Neural progenitor cell (in vitro differentiated cells): ENCODE measurements at regions not wholly inside any gene's neighbourhood (a gene's known extent, or its start where the extent isn't known, plus 50 kb on each side); places are given as distances from the start of the nearest gene placed in this dataset.

Experiments
- DNase-seq: peaks from one replicate; pipeline ENCODE4 v3.0.0-alpha.2; 2016; ENCODE audit warnings: low spot score
- H2AFZ ChIP-seq: fragments of 200-600 bp; sonication (generic); replicated peaks from 2 replicates; pipeline ENCODE4 v1.6.1; 2016; ENCODE audit warnings: antibody characterized with exemption
- H3F3A ChIP-seq: fragments of 200-600 bp; sonication (generic); 2 replicates; pipeline ENCODE4 v1.6.1; 2016; ENCODE audit warnings: antibody characterized with exemption, low read depth
- H3K27ac ChIP-seq: fragments of 200-600 bp; sonication (generic); 2 replicates; pipeline ENCODE4 v1.5.1; 2016; ENCODE audit warnings: mild to moderate bottlenecking
- H3K27me3 ChIP-seq: fragments of 200-600 bp; sonication (generic); 2 replicates; pipeline ENCODE4 v1.6.1; 2016; ENCODE audit warnings: mild to moderate bottlenecking, moderate library complexity
- H3K36me3 ChIP-seq: fragments of 200-600 bp; sonication (generic); 2 replicates; pipeline ENCODE4 v1.5.1; 2016
- H3K4me1 ChIP-seq: fragments of 200-600 bp; sonication (generic); 2 replicates; pipeline ENCODE4 v1.6.1; 2016; ENCODE audit warnings: mixed run types
- H3K4me2 ChIP-seq: fragments of 200-600 bp; sonication (generic); 2 replicates; pipeline ENCODE4 v1.6.1; 2016
- H3K4me3 ChIP-seq: fragments of 200-600 bp; sonication (generic); 2 replicates; pipeline ENCODE4 v1.5.1; 2016
- H3K79me2 ChIP-seq: fragments of 200-600 bp; sonication (generic); 2 replicates; pipeline ENCODE4 v1.6.1; 2016; ENCODE audit warnings: low read depth
- H3K9ac ChIP-seq: fragments of 200-600 bp; sonication (generic); 2 replicates; pipeline ENCODE4 v1.6.1; 2016
- H3K9me3 ChIP-seq: fragments of 200-600 bp; sonication (generic); 2 replicates; pipeline ENCODE4 v1.5.1; 2016; ENCODE audit warnings: low read depth
- H4K20me1 ChIP-seq: fragments of 200-600 bp; sonication (generic); 2 replicates; pipeline ENCODE4 v1.6.1; 2016; ENCODE audit warnings: low read depth
- H3K27ac Mint-ChIP-seq: 3 replicates; pipeline ENCODE4 v1.8.0; 2021; ENCODE audit warnings: mixed read lengths
- H3K27me3 Mint-ChIP-seq: 2 replicates; pipeline ENCODE4 v1.8.0; 2022; ENCODE audit warnings: low read depth, mild to moderate bottlenecking, inconsistent platforms, moderate library complexity, mixed read lengths; ENCODE audit not compliant: insufficient read depth
- H3K36me3 Mint-ChIP-seq: 3 replicates; pipeline ENCODE4 v1.8.0; 2021; ENCODE audit warnings: mixed read lengths
- H3K4me1 Mint-ChIP-seq: 3 replicates; pipeline ENCODE4 v1.8.0; 2021; ENCODE audit warnings: mixed read lengths
- H3K4me3 Mint-ChIP-seq: 3 replicates; pipeline ENCODE4 v1.8.0; 2021; ENCODE audit warnings: mild to moderate bottlenecking, moderate library complexity, mixed read lengths
- H3K9me3 Mint-ChIP-seq: 3 replicates; pipeline ENCODE4 v1.8.0; 2020; ENCODE audit warnings: mixed read lengths
- CTCF ChIP-seq: fragments of 200-600 bp; sonication (generic); IDR thresholded peaks from 2 replicates; pipeline ENCODE4 v1.5.1; 2017; ENCODE audit warnings: antibody characterized with exemption, mild to moderate bottlenecking
- EZH2 ChIP-seq: fragments of 200-600 bp; sonication (generic); IDR thresholded peaks from 2 replicates; pipeline ENCODE4 v1.6.1; 2017; ENCODE audit warnings: antibody characterized with exemption, mild to moderate bottlenecking, moderate library complexity
- EZH2phosphoT487 ChIP-seq: fragments of 200-600 bp; sonication (generic); IDR thresholded peaks from 2 replicates; pipeline ENCODE4 v1.6.1; 2017; ENCODE audit warnings: antibody characterized with exemption

GRCh38 chr2:888906-889566 is 61.6 kb upstream of the SNTG2 start:
- Histone ChIP-seq H3K79me2 (no peaks in the 10 kb centered on the region), H3K27me3 (no peaks in the 10 kb centered on the region), H4K20me1 (no peaks in the 10 kb centered on the region), H3K4me2 (no peak overlapping the region), H3K4me1 (peaks cover 5% of the 10 kb centered on the region), H3K9ac (no peak overlapping the region), H3K27ac (no peak overlapping the region), H3K9me3 (no peaks in the 10 kb centered on the region), H3K36me3 (no peaks in the 10 kb centered on the region), H3K4me3 (no peak overlapping the region), H3F3A (no peaks in the 10 kb centered on the region), H2AFZ (no peak overlapping the region)
- peaks cover 2% of the 10 kb centered on the region for H3K9me3 Mint-ChIP-seq
- H3K27ac Mint-ChIP-seq = no peak overlapping the region
- TF ChIP-seq EZH2 (no peak), EZH2phosphoT487 (no peak), CTCF (no peak)
- H3K27me3 Mint-ChIP-seq = peaks cover 4% of the 10 kb centered on the region
- peaks cover 26% of the 10 kb centered on the region for H3K4me1 Mint-ChIP-seq
- no peaks in the 10 kb centered on the region for H3K36me3 Mint-ChIP-seq
- H3K4me3 Mint-ChIP-seq = no peak overlapping the region
- DNase-seq = no peak

- no peak overlapping the region for H3K4me3 ChIP-seq
- peaks cover 7% of the 10 kb centered on the region for H3K4me1 ChIP-seq
- no peak overlapping the region for H2AFZ ChIP-seq
- H3K79me2 ChIP-seq = no peaks in the 10 kb centered on the region
- Mint-ChIP-seq H3K27me3 (peaks cover 4% of the 10 kb centered on the region), H3K4me3 (no peak overlapping the region), H3K36me3 (no peaks in the 10 kb centered on the region), H3K4me1 (peaks cover 23% of the 10 kb centered on the region), H3K9me3 (no peaks in the 10 kb centered on the region), H3K27ac (no peak overlapping the region)
- no peak overlapping the region for H3K9ac ChIP-seq
- H3K4me2 ChIP-seq = no peak overlapping the region
- H3K9me3 ChIP-seq = no peaks in the 10 kb centered on the region
- TF ChIP-seq EZH2 (no peak), EZH2phosphoT487 (no peak), CTCF (no peak)
- no peaks in the 10 kb centered on the region for H3F3A ChIP-seq
- no peaks in the 10 kb centered on the region for H3K27me3 ChIP-seq
- no peak overlapping the region for H3K27ac ChIP-seq
- no peaks in the 10 kb centered on the region for H4K20me1 ChIP-seq
- no peaks in the 10 kb centered on the region for H3K36me3 ChIP-seq
- no peak for DNase-seq
Measured at GRCh38 chr2:888211-888801, 62.3 kb upstream of the SNTG2 start.

GRCh38 chr2:887639-888038 is 63.0 kb upstream of the SNTG2 start:
- no peak for TF ChIP-seq CTCF
- TF ChIP-seq EZH2phosphoT487 = no peak
- TF ChIP-seq EZH2 = no peak
- H3F3A ChIP-seq = no peaks in the 10 kb centered on the region
- no peaks in the 10 kb centered on the region for H3K36me3 ChIP-seq
- H3K4me2 ChIP-seq = no peak overlapping the region
- H3K27me3 Mint-ChIP-seq = peaks cover 4% of the 10 kb centered on the region
- H3K36me3 Mint-ChIP-seq = no peaks in the 10 kb centered on the region
- no peak overlapping the region for H3K27ac ChIP-seq
- no peaks in the 10 kb centered on the region for H3K79me2 ChIP-seq
- H4K20me1 ChIP-seq = no peaks in the 10 kb centered on the region
- peak; percentile 48 for DNase-seq
- no peak overlapping the region for H3K9ac ChIP-seq
- H2AFZ ChIP-seq = no peak overlapping the region
- H3K4me1 ChIP-seq = peaks cover 7% of the 10 kb centered on the region
- no peaks in the 10 kb centered on the region for H3K9me3 Mint-ChIP-seq
- H3K4me3 ChIP-seq = no peak overlapping the region
- no peaks in the 10 kb centered on the region for H3K27me3 ChIP-seq
- H3K4me1 Mint-ChIP-seq = peaks cover 23% of the 10 kb centered on the region
- no peaks in the 10 kb centered on the region for H3K9me3 ChIP-seq
- no peak overlapping the region for H3K27ac Mint-ChIP-seq
- H3K4me3 Mint-ChIP-seq = no peak overlapping the region
